OCI-LY7 (cell line): ENCODE measurements at regions not wholly inside any gene's neighbourhood (a gene's known extent, or its start where the extent isn't known, plus 50 kb on each side); places are given as distances from the start of the nearest gene placed in this dataset.

Experiments
- BruUV-seq: library from RNA; stranded (reverse); fragments of 400-500 nt; replicated peaks from 2 replicates; lab custom pipeline; 2021; lab: Mats Ljungman, UMichigan
- CTCF ChIA-PET: fragments of 300-600 bp; sonication (Branson Sonifier 250); formaldehyde crosslinking; loops from one replicate; lab custom pipeline; 2022; ENCODE audit warnings: antibody characterized with exemption; ENCODE audit not compliant: unreplicated experiment; lab: Charles Lee
- POLR2A ChIA-PET: fragments of 300-600 bp; sonication (Branson Sonifier 250); formaldehyde crosslinking; loops from one replicate; lab custom pipeline; 2022; ENCODE audit warnings: antibody characterized with exemption; lab: Charles Lee
- DNase-seq: peaks from one replicate; pipeline ENCODE4 v3.0.0-alpha.2; 2015; ENCODE audit warnings: low spot score
- H2AFZ ChIP-seq: fragments of 200-600 bp; sonication (generic), shearing (Covaris generic); 2 replicates; pipeline ENCODE4 v1.6.1; 2014; ENCODE audit warnings: mild to moderate bottlenecking, antibody characterized with exemption, low read length, moderate library complexity
- H3K27ac ChIP-seq: fragments of 200-600 bp; sonication (generic); 2 replicates; pipeline ENCODE4 v1.5.1; 2014; ENCODE audit warnings: mixed run types, low read depth, mild to moderate bottlenecking, moderate library complexity, low read length, inconsistent platforms; ENCODE audit not compliant: poor library complexity, severe bottlenecking
- H3K36me3 ChIP-seq: fragments of 200-600 bp; sonication (generic); 2 replicates; pipeline ENCODE4 v1.6.1; 2014; ENCODE audit warnings: mild to moderate bottlenecking, antibody characterized with exemption, low read length, moderate library complexity, mixed read lengths; ENCODE audit not compliant: insufficient read depth
- H3K4me1 ChIP-seq: fragments of 200-600 bp; sonication (generic); 2 replicates; pipeline ENCODE4 v1.5.1; 2014; ENCODE audit warnings: mild to moderate bottlenecking, low read length; ENCODE audit not compliant: insufficient read depth, poor library complexity, severe bottlenecking
- H3K4me2 ChIP-seq: fragments of 200-600 bp; sonication (generic); 2 replicates; pipeline ENCODE4 v1.6.1; 2014; ENCODE audit warnings: mild to moderate bottlenecking, low read length
- H3K4me3 ChIP-seq: fragments of 200-600 bp; sonication (generic); 2 replicates; pipeline ENCODE4 v1.5.1; 2014; ENCODE audit warnings: mild to moderate bottlenecking, low read depth, low read length; ENCODE audit not compliant: poor library complexity, severe bottlenecking
- H3K79me2 ChIP-seq: fragments of 200-600 bp; sonication (generic); 2 replicates; pipeline ENCODE4 v1.6.1; 2016; ENCODE audit warnings: low read depth, mild to moderate bottlenecking, low read length, moderate library complexity, mixed read lengths; ENCODE audit not compliant: insufficient read depth
- H3K9me2 ChIP-seq: fragments of 200-600 bp; sonication (generic); 2 replicates; pipeline ENCODE4 v1.6.1; 2016; ENCODE audit warnings: mild to moderate bottlenecking, low read length, mixed read lengths; ENCODE audit not compliant: insufficient read depth
- H3K9me3 ChIP-seq: fragments of 200-600 bp; sonication (generic); 2 replicates; pipeline ENCODE4 v1.6.1; 2014; ENCODE audit warnings: mild to moderate bottlenecking, mixed run types, low read length, mixed read lengths
- H4K20me1 ChIP-seq: fragments of 200-600 bp; sonication (generic); 2 replicates; pipeline ENCODE4 v1.6.1; 2014; ENCODE audit warnings: mild to moderate bottlenecking, antibody characterized with exemption, low read length, moderate library complexity, mixed read lengths; ENCODE audit not compliant: insufficient read depth
- EZH2phosphoT487 ChIP-seq: fragments of 200-600 bp; sonication (generic); IDR thresholded peaks from 2 replicates; pipeline ENCODE4 v1.6.1; 2018; ENCODE audit warnings: low read depth, borderline replicate concordance, mild to moderate bottlenecking, mixed run types, antibody characterized with exemption, low read length, moderate library complexity, mixed read lengths
- intact Hi-C: fragments of 100-400 bp; cut with micrococcal nuclease; formaldehyde crosslinking; loops from one replicate; pipeline ENCODE4 v1.10.0; 2022; ENCODE audit not compliant: unreplicated experiment
- TF ChIP-seq, protein P1 (sequence below): fragments of 200-600 bp; sonication (generic); conservative IDR thresholded peaks from 2 replicates; pipeline ENCODE4 v1.5.1; 2014; ENCODE audit warnings: mild to moderate bottlenecking, antibody characterized with exemption, low read length, moderate library complexity, mixed read lengths

DNA sequence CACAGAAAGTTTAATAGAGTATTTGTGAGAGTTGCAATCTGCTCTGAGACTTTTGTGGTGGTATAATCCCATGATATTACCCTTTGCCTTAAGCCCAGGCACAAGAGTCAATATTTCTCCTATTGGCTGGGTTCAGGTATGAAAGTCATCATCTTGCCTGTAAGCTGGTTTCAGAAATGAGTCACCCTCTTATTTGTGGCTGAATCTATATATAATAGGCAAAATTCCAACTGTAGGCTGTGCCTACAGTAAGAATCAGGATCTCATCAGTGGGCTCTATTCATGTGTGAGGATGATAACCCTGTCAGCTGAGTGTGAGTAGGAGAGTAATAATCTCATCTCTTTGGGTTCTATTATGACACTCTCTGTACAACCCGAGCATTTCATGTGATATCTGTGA lies 2103.1 kb downstream of the TP53TG3F start:
- DNase-seq, result no peak
- no TSS peak for BruUV-seq
- H3K4me1 ChIP-seq, result no peaks in the 10 kb centered on the region
- H3K27ac ChIP-seq, result no peak overlapping the region
- H2AFZ ChIP-seq, result no peak overlapping the region
- no peak overlapping the region for H3K4me2 ChIP-seq
- no peaks in the 10 kb centered on the region for H3K9me3 ChIP-seq
- H3K9me2 ChIP-seq, result no peaks in the 10 kb centered on the region
- H3K36me3 ChIP-seq, result no peaks in the 10 kb centered on the region
- H3K79me2 ChIP-seq, result no peaks in the 10 kb centered on the region
- H3K4me3 ChIP-seq, result no peak overlapping the region
- POLR2A ChIA-PET, result no interaction called here
- CTCF ChIA-PET, result no interaction called here
- intact Hi-C loops, result no loop called here
- TF ChIP-seq EZH2phosphoT487, result no peak
- TF ChIP-seq, protein P1, sequence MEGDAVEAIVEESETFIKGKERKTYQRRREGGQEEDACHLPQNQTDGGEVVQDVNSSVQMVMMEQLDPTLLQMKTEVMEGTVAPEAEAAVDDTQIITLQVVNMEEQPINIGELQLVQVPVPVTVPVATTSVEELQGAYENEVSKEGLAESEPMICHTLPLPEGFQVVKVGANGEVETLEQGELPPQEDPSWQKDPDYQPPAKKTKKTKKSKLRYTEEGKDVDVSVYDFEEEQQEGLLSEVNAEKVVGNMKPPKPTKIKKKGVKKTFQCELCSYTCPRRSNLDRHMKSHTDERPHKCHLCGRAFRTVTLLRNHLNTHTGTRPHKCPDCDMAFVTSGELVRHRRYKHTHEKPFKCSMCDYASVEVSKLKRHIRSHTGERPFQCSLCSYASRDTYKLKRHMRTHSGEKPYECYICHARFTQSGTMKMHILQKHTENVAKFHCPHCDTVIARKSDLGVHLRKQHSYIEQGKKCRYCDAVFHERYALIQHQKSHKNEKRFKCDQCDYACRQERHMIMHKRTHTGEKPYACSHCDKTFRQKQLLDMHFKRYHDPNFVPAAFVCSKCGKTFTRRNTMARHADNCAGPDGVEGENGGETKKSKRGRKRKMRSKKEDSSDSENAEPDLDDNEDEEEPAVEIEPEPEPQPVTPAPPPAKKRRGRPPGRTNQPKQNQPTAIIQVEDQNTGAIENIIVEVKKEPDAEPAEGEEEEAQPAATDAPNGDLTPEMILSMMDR, result no peak
- H4K20me1 ChIP-seq, result no peaks in the 10 kb centered on the region

DNA sequence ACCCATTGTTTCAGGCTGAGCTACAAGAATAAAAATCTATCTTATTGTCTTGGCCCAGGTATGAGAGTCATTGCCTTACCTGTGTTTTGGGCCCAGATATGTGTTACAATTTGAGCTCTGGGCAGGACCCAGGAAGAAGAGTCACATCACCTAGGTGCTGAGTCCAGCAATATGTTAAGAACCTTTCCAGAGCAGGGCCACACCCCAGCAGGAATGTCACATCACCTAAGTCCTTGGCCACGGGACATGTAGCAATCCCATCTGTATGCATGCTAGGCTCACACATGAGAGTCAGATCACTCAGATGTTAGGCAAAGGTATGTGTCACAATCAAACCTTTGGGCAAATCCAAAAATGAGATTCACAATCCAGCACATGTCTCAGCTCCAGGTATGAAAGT lies 2103.5 kb downstream of the TP53TG3F start:
- H2AFZ ChIP-seq, result no peak overlapping the region
- no peak for TF ChIP-seq EZH2phosphoT487
- TF ChIP-seq, protein P1, result no peak
- intact Hi-C loops, result no loop called here
- H3K4me3 ChIP-seq, result no peak overlapping the region
- no peak overlapping the region for H3K4me2 ChIP-seq
- no peaks in the 10 kb centered on the region for H3K4me1 ChIP-seq
- no peaks in the 10 kb centered on the region for H3K9me3 ChIP-seq
- no peaks in the 10 kb centered on the region for H3K79me2 ChIP-seq
- H4K20me1 ChIP-seq, result no peaks in the 10 kb centered on the region
- no peaks in the 10 kb centered on the region for H3K9me2 ChIP-seq
- no peak for DNase-seq
- H3K27ac ChIP-seq, result no peak overlapping the region
- no TSS peak for BruUV-seq
- CTCF ChIA-PET, result no interaction called here
- POLR2A ChIA-PET, result no interaction called here
- no peaks in the 10 kb centered on the region for H3K36me3 ChIP-seq

- no peak overlapping the region for H3K4me3 ChIP-seq
- TF ChIP-seq, protein P1, result no peak
- TF ChIP-seq EZH2phosphoT487, result no peak
- DNase-seq, result no peak
- no peaks in the 10 kb centered on the region for H3K79me2 ChIP-seq
- no TSS peak for BruUV-seq
- POLR2A ChIA-PET, result no interaction called here
- H3K9me2 ChIP-seq, result no peaks in the 10 kb centered on the region
- intact Hi-C loops, result no loop called here
- no peaks in the 10 kb centered on the region for H3K9me3 ChIP-seq
- no peaks in the 10 kb centered on the region for H4K20me1 ChIP-seq
- CTCF ChIA-PET, result no interaction called here
- no peak overlapping the region for H3K27ac ChIP-seq
- H2AFZ ChIP-seq, result no peak overlapping the region
- no peaks in the 10 kb centered on the region for H3K36me3 ChIP-seq
- no peak overlapping the region for H3K4me2 ChIP-seq
- H3K4me1 ChIP-seq, result no peaks in the 10 kb centered on the region
Measured at GRCh38 chr16:35564148-35564547, 2104.7 kb downstream of the TP53TG3F start.
